HUES64 (cell line): ENCODE measurements at regions not wholly inside any gene's neighbourhood (a gene's known extent, or its start where the extent isn't known, plus 50 kb on each side); places are given as distances from the start of the nearest gene placed in this dataset.

Experiments
- H3K27ac ChIP-seq: 2 replicates; pipeline ENCODE4 v1.7.0; 2013; ENCODE audit warnings: low read depth, low read length, inconsistent platforms
- H3K27me3 ChIP-seq: 2 replicates; pipeline ENCODE4 v1.6.1; 2013; ENCODE audit warnings: mild to moderate bottlenecking, low read length; ENCODE audit not compliant: insufficient read depth
- H3K36me3 ChIP-seq: 2 replicates; pipeline ENCODE4 v1.6.1; 2013; ENCODE audit warnings: mild to moderate bottlenecking, low read length; ENCODE audit not compliant: insufficient read depth
- H3K4me1 ChIP-seq: 2 replicates; pipeline ENCODE4 v1.6.1; 2013; ENCODE audit warnings: mild to moderate bottlenecking, low read length, moderate library complexity; ENCODE audit not compliant: insufficient read depth
- H3K4me3 ChIP-seq: 2 replicates; pipeline ENCODE4 v1.5.1; 2013; ENCODE audit warnings: mild to moderate bottlenecking, low read length, moderate library complexity
- H3K9ac ChIP-seq: 2 replicates; pipeline ENCODE4 v1.6.1; 2013; ENCODE audit warnings: mild to moderate bottlenecking, low read depth, low read length
- H3K9me3 ChIP-seq: 2 replicates; pipeline ENCODE4 v1.6.1; 2013; ENCODE audit warnings: low read depth, low read length; ENCODE audit not compliant: insufficient read depth
- WGBS: fragments of 150-250, 120-280 bp; methylation state at CpG from one replicate; pipeline ENCODE4 v1.1.7; 2013; ENCODE audit warnings: missing lambda C conversion rate; 5-methylcytosine and 5-hydroxymethylcytosine counted together

DNA sequence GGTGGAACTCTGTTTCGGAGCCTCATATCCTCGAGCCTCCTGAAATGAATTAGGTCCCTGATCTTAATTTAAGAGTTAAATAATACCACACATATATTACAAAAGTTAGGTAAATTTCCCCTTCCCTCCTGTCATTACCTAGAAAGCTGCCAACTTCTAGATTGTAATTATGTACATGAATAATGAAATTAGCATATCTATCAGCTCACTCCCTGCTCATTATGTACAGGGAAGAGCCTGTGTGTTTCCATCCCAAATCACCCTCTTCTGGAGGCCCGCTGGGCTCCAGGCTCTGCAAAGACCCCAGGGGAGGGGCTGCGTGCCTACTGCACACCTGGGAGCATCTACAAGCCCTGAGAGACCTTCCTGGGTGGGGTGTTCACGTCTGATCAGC lies 384.1 kb downstream of the MN1 start:
- H3K4me3 ChIP-seq = no peak overlapping the region
- no peaks in the 10 kb centered on the region for H3K27me3 ChIP-seq
- no peaks in the 10 kb centered on the region for H3K36me3 ChIP-seq
- H3K9me3 ChIP-seq = no peaks in the 10 kb centered on the region
- no peak overlapping the region for H3K9ac ChIP-seq
- 58% methylated on average over 3 of the region's 5 CpGs for WGBS
- H3K27ac ChIP-seq = no peak overlapping the region
- peaks cover 18% of the 10 kb centered on the region for H3K4me1 ChIP-seq

DNA sequence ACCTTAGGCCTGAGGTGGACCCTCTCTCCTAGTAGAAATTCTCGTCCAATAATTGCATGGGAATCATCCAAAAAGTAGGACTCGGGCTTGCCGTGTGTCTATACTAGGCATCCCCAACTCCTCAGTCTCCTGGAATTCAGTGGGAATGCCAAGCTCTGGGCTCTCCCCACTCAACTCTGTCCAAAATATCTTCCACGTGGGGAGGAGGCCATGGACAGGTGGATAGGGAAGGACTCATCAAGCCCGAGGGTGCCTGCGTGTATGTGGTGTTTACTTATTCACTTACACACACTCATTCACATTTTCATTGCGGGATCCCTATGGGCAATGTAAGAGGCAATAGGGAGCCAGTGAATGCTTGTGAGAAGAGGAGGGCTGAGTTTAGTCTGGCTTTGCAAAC lies 383.3 kb downstream of the MN1 start:
- no peak overlapping the region for H3K4me3 ChIP-seq
- H3K4me1 ChIP-seq = peaks cover 18% of the 10 kb centered on the region
- H3K9ac ChIP-seq = no peak overlapping the region
- H3K27me3 ChIP-seq = no peaks in the 10 kb centered on the region
- WGBS = 71% methylated on average over 4 of the region's 7 CpGs
- no peak overlapping the region for H3K27ac ChIP-seq
- H3K36me3 ChIP-seq = no peaks in the 10 kb centered on the region
- no peaks in the 10 kb centered on the region for H3K9me3 ChIP-seq

DNA sequence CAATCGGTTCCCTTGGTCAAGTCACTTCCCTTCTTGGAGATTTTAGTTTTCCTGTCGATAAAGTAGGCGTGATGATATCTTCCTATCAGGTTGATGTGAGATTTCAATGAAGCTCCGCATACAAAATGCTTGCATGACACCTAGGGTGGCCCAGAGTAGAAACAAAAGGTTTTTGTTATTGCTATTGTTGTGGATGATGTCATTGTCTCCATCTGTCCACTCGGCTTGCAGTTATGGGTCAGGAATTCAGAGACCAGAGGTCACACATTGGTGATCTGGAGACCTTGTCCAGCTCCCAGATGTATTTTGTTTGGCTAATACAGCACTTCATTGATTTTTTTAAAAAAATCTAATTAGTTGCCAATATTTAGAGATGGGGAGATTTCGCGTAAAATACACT lies 382.1 kb downstream of the MN1 start:
- H3K27me3 ChIP-seq = no peaks in the 10 kb centered on the region
- no peaks in the 10 kb centered on the region for H3K9me3 ChIP-seq
- H3K36me3 ChIP-seq = no peaks in the 10 kb centered on the region
- 84% methylated on average over 7 of the region's 7 CpGs for WGBS
- H3K27ac ChIP-seq = no peak overlapping the region
- H3K9ac ChIP-seq = no peak overlapping the region
- H3K4me3 ChIP-seq = no peak overlapping the region
- peaks cover 17% of the 10 kb centered on the region for H3K4me1 ChIP-seq

DNA sequence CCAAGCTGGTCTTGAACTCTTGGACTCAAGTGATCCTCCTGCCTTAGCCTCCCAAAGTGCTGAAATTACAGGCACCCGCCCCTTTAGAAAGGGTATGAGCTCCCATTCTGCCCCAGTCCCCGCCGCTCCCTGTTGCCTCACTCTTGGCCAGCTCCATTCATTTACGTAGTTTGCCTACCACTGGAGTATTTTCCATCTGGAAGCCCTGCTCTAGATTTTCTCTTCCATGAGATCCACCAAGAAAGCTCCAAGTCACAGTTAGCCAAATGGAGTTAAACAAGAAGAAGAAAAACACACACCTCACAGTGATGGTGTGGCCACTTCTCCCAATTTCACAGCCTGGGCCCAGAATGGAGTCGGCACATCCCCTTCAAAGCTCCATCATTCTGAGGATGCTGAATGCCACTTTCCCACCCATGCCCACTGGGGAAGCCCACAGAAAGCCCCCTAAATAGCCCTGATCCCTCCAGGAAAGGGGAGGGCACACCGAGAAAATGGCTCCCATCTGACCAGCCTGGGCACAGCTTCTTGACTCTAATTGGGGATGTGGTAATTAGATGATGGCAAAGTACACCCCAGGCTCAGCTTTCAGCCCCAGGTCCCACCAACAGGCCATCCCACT lies 381.2 kb downstream of the MN1 start:
- H3K27ac ChIP-seq = no peak overlapping the region
- 79% methylated on average over 6 of the region's 6 CpGs for WGBS
- H3K9me3 ChIP-seq = no peaks in the 10 kb centered on the region

DNA sequence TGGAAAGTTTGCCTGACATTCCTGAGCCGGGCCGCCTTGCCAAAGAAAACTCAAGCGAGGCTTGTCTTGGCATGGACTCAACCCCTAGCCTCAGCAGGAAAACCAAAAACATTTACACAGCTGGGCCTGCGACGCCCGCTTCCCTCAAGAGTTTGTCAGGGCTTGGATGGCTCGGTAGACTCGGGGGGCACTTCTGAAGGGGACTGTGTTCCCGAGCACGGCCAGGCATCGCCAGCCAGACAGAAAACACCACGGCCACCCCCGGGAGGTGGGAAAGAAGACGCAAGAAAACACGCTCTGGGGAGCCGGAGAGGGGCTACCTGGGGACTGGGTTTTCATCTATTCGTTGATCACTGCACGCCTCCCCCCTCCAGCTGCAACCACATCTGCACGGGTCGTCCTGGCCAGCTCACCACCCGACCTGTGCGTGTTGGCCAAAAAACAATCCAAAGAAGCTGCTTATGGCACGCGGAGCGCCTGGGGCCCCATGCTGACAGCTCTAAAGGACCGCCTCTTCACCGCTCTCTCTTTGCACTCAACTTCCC lies 380.7 kb downstream of the MN1 start:
- WGBS = 83% methylated on average over 27 of the region's 27 CpGs
- Histone ChIP-seq H3K36me3 (no peaks in the 10 kb centered on the region), H3K4me1 (peaks cover 11% of the 10 kb centered on the region), H3K9me3 (no peaks in the 10 kb centered on the region), H3K27me3 (no peaks in the 10 kb centered on the region), H3K4me3 (no peak overlapping the region), H3K27ac (no peak overlapping the region), H3K9ac (no peak overlapping the region)

More for the DNA sequence above, 381.2 kb downstream of the MN1 start:
- no peaks in the 10 kb centered on the region for H3K36me3 ChIP-seq
- H3K9ac ChIP-seq = no peak overlapping the region
- H3K4me1 ChIP-seq = peaks cover 11% of the 10 kb centered on the region
- no peak overlapping the region for H3K4me3 ChIP-seq
- no peaks in the 10 kb centered on the region for H3K27me3 ChIP-seq

DNA sequence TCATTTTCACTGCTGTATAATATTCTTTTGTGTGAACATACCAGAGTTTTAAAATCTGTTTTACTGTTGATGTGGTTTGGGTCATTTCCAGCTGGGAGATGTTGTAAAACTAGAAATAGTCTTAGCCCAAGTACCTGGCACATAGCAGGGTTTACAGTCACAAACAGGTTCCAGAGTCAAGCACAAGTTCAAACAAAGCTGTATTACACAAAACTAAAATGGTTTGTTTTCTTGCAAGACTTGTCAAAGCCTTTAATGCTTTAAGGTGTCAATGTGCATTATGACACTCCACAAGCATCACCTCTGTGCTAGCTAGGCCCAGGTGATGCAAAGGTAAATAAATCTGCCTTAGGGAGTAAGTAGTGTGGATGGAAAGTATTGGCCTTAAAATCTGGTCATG lies 379.1 kb downstream of the MN1 start:
- H3K27me3 ChIP-seq = no peaks in the 10 kb centered on the region
- H3K9ac ChIP-seq = no peak overlapping the region
- no peak overlapping the region for H3K4me3 ChIP-seq
- H3K27ac ChIP-seq = no peak overlapping the region
- H3K36me3 ChIP-seq = no peaks in the 10 kb centered on the region
- H3K4me1 ChIP-seq = 0 out of 2 replicates have a peak, but pooled peaks cover 2% of the 10 kb centered on the region
- no peaks in the 10 kb centered on the region for H3K9me3 ChIP-seq

DNA sequence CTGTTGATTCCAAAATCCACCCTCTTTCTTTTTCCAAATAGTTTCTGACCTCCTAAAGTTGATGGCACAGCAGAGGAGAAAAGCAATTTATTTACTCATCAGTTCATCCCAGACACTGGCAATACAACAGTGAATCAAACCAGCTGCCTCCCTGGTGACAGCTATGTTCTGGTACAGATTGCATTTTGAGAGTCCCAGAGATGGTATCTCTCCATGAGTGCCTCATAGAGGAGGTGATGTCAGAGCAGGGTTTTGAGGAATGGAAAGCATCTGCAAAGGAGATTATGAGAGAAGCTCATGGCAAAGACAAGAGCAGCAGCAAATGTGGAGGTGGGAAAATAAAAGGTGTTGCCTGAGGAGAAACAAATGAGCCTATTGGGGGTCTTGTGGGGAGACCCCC lies 377.2 kb downstream of the MN1 start:
- no peak overlapping the region for H3K9ac ChIP-seq
- H3K9me3 ChIP-seq = no peaks in the 10 kb centered on the region
- H3K27ac ChIP-seq = no peak overlapping the region
- no peaks in the 10 kb centered on the region for H3K36me3 ChIP-seq
- no peaks in the 10 kb centered on the region for H3K27me3 ChIP-seq
- no peaks in the 10 kb centered on the region for H3K4me1 ChIP-seq
- H3K4me3 ChIP-seq = no peak overlapping the region

DNA sequence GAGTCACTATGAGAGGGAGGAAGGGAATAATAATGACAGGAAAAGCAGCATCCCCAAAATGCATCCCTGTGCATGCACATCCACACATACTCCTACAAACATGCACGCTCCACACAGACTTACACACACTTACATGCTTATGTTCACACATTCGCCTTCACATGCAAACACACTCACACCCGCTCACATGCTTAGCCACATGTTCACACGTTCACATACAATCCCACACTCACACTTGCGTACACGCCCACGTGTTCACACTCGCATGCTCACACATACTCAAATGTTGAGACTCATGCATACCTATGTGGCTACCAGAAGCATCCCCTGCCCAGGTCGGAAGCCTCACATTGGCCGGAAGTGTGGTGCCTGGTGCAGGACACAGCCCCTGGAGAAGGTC lies 372.1 kb downstream of the MN1 start:
- WGBS = 93% methylated on average over 10 of the region's 10 CpGs
- Histone ChIP-seq H3K9ac (no peak overlapping the region), H3K27ac (no peak overlapping the region), H3K9me3 (0 out of 2 replicates have a peak, but pooled peaks cover 5% of the 10 kb centered on the region), H3K4me1 (peaks cover 4% of the 10 kb centered on the region; the same call in 1 of the 2 replicates), H3K4me3 (no peak overlapping the region), H3K36me3 (no peaks in the 10 kb centered on the region), H3K27me3 (no peaks in the 10 kb centered on the region)

DNA sequence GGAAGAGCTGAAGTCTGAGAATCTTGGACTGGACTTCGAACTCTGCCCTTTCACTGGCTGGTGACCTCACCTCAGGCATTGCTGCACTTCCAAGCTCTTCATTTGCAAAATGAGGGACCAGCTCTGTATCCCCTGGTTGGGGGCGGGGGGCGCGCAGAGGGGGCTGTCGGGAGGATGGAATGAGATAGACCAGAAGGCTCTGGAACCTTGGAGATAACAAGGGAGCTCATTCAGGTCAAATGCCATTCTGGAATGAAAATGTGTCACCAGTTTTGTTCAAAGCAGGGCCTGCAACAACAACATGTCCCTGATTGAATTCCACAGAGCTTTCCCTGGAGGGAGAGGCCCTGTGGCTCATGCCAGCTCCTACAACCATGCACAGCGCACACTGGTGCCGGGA lies 370.5 kb downstream of the MN1 start:
- H3K9ac ChIP-seq = no peak overlapping the region
- H3K4me3 ChIP-seq = no peak overlapping the region
- H3K9me3 ChIP-seq = 0 out of 2 replicates have a peak, but pooled peaks cover 5% of the 10 kb centered on the region
- WGBS = 59% methylated on average over 7 of the region's 7 CpGs
- H3K4me1 ChIP-seq = peaks cover 12% of the 10 kb centered on the region
- H3K27me3 ChIP-seq = no peaks in the 10 kb centered on the region
- H3K36me3 ChIP-seq = no peaks in the 10 kb centered on the region
- H3K27ac ChIP-seq = no peak overlapping the region

DNA sequence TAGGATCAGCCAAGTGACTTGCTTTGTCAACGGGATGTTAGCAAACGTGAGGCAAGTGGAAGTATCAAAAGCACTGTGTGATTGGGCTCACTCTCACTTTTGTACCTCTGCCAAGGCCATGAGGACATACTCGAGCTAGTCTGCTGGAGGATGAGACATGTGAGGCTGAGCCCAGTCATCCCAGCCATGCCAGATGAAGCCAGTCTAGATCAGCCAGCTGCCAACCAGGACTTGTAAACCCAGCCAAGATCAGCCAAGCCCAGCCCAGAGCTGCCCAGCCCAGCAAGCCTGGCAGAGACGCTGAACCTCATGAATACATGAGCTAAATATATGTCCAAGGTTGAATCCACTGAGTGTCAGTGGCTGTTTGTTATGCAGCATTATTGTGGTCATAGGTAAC lies 369.7 kb downstream of the MN1 start:
- H3K9ac ChIP-seq = no peak overlapping the region
- no peak overlapping the region for H3K4me3 ChIP-seq
- WGBS = 96% methylated on average over 4 of the region's 4 CpGs
- H3K27me3 ChIP-seq = no peaks in the 10 kb centered on the region
- H3K36me3 ChIP-seq = no peaks in the 10 kb centered on the region
- peaks cover 16% of the 10 kb centered on the region for H3K4me1 ChIP-seq
- H3K9me3 ChIP-seq = 0 out of 2 replicates have a peak, but pooled peaks cover 5% of the 10 kb centered on the region
- H3K27ac ChIP-seq = no peak overlapping the region

DNA sequence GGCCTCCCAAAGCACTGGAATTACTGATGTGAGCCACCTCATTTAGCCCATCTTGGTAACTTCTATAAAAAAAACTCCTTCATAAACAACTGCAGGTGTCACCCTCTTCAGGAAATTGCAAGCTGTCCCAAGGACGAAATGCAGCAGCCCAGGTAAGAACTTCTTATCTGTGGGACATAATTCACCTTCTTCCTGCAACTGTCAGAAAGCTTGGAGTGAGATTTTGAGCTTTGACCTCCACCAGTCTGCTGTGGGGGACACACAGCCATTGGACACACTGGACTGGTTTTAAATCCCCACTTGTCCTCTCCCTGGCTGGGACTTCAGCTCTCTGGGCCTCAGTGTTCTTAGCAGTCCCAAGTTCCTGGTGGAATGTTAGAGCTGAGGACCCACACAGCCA lies 368.5 kb downstream of the MN1 start:
- Histone ChIP-seq H3K9me3 (0 out of 2 replicates have a peak, but pooled peaks cover 5% of the 10 kb centered on the region), H3K27ac (no peak overlapping the region), H3K27me3 (no peaks in the 10 kb centered on the region), H3K4me1 (peaks cover 16% of the 10 kb centered on the region), H3K9ac (no peak overlapping the region), H3K4me3 (no peak overlapping the region), H3K36me3 (no peaks in the 10 kb centered on the region)
- WGBS = 85% methylated on average over 1 of the region's 1 CpG
